ENCODE measurements at regions not wholly inside any gene's neighbourhood (a gene's known extent, or its start where the extent isn't known, plus 50 kb on each side); places are given as distances from the start of the nearest gene placed in this dataset.

- no peak for TF ChIP-seq JUND (IDR thresholded peaks at IDR 0.05; ENCODE audit: low read depth)
- DNase-seq (ENCODE audit: low read depth in 1 of 2, low spot score in 1 of 2): no peak
- in situ Hi-C loops (cut with HindIII; ENCODE audit: low pct_unique_long_range_greater_than_20kb, low sequenced_read_pairs): no loop called here
Observed at GRCh38 chr1:240001177-240001740, 90.4 kb upstream of the FMN2 start.

GRCh38 chr1:240004086-240004749 is 87.5 kb upstream of the FMN2 start:
- DNase-seq (ENCODE audit: low read depth in 1 of 2, low spot score in 1 of 2): peak; percentile 57 to 61
- no peak for TF ChIP-seq JUND (IDR thresholded peaks at IDR 0.05; ENCODE audit: low read depth)
- in situ Hi-C loops (cut with HindIII; ENCODE audit: low pct_unique_long_range_greater_than_20kb, low sequenced_read_pairs): no loop called here

DNA sequence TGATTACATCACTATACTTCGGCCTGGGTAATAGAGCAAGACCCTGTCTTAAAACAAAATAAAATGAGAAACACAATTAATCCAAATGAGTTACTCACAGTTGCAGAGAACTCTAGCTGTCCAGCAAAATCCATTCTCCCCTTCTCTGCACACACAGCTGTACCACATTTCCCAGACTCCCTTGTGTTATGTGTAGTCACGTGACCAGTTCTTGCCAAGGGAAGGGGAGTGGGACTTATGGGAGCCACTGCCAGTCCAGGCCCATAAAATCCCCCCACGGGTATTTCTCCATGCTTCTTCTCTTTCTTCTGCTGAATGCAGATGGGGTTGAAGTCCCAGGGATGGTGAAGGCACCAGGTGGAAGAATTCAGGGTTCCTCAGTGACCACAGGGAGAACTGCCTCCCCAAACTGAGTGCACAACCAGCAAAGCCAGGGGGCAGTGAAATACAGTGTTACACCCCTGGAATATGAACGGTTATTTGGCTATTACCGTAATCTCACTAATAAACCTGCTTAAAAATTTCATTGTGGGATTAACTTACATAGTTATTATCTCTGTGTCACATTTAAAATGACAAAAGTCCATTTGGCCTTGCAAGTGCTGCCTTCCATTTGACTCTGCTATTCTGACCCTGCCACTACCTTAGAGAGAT is 85.6 kb upstream of the FMN2 start:
- no peak for DNase-seq (ENCODE audit: low read depth in 1 of 2, low spot score in 1 of 2)
- in situ Hi-C loops (cut with HindIII; ENCODE audit: low pct_unique_long_range_greater_than_20kb, low sequenced_read_pairs): no loop called here
- no peak for TF ChIP-seq JUND (IDR thresholded peaks at IDR 0.05; ENCODE audit: low read depth)

DNA sequence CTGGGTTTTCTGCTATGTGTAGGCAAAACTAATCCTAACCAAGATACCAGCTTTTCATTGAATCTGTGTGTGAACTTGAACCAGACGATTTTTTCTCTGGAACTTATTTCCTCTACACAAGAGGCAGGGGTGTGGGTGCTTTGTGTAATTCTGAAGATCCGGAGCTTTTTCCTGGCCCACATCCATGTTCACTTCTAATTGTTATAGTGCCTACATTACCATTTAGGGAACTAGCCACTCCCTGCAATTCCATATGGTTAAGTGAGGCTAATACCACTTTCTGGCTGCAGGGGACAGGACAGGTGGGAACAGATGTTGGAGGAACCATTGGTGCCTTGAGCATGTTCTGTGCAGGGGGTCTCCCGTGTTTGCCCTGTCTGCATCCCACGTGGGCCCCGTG is 83.4 kb upstream of the FMN2 start:
- TF ChIP-seq JUND (IDR thresholded peaks at IDR 0.05; ENCODE audit: low read depth): no peak
- in situ Hi-C loops (cut with HindIII; ENCODE audit: low pct_unique_long_range_greater_than_20kb, low sequenced_read_pairs): no loop called here
- DNase-seq (ENCODE audit: low read depth in 1 of 2, low spot score in 1 of 2): no peak

- DNase-seq (ENCODE audit: low read depth in 1 of 2, low spot score in 1 of 2): no peak
- TF ChIP-seq JUND (IDR thresholded peaks at IDR 0.05; ENCODE audit: low read depth): no peak
- in situ Hi-C loops (cut with HindIII; ENCODE audit: low pct_unique_long_range_greater_than_20kb, low sequenced_read_pairs): no loop called here
Observed at GRCh38 chr1:240014051-240014450, 77.6 kb upstream of the FMN2 start.

GRCh38 chr1:240018617-240019016 is 73.1 kb upstream of the FMN2 start:
- in situ Hi-C loops (cut with HindIII; ENCODE audit: low pct_unique_long_range_greater_than_20kb, low sequenced_read_pairs): no loop called here
- TF ChIP-seq JUND (IDR thresholded peaks at IDR 0.05; ENCODE audit: low read depth): no peak
- DNase-seq (ENCODE audit: low read depth in 1 of 2, low spot score in 1 of 2): no peak

GRCh38 chr1:240019524-240019923 is 72.2 kb upstream of the FMN2 start:
- DNase-seq (ENCODE audit: low read depth in 1 of 2, low spot score in 1 of 2): no peak
- TF ChIP-seq JUND (IDR thresholded peaks at IDR 0.05; ENCODE audit: low read depth): no peak

GRCh38 chr1:240020871-240021270 is 70.8 kb upstream of the FMN2 start:
- in situ Hi-C loops (cut with HindIII; ENCODE audit: low pct_unique_long_range_greater_than_20kb, low sequenced_read_pairs): no loop called here
- TF ChIP-seq JUND (IDR thresholded peaks at IDR 0.05; ENCODE audit: low read depth): no peak
- DNase-seq (ENCODE audit: low read depth in 1 of 2, low spot score in 1 of 2): no peak

More at GRCh38 chr1:240019524-240019923, 72.2 kb upstream of the FMN2 start:
- in situ Hi-C loops (cut with HindIII; ENCODE audit: low pct_unique_long_range_greater_than_20kb, low sequenced_read_pairs): no loop called here

DNA sequence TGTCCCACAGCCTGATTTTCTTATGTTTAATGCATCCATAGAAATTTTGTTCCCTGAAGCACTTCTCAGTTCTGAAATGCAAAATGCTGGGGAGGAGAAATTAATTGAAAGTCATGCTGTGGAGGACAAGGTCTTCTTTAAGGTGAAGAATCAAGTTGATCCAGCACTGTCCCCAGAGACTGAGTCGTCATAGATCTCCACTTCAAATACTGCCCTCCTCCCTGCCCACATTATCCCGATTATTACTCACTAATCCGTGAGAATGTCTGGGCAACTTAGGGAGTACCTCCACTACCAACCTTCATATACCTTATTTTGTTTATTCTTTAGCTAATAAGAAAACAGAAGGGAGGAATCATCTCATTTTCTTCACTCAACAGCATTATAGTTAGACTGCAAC is 70.0 kb upstream of the FMN2 start:
- no peak for DNase-seq (ENCODE audit: low read depth in 1 of 2, low spot score in 1 of 2)
- in situ Hi-C loops (cut with HindIII; ENCODE audit: low pct_unique_long_range_greater_than_20kb, low sequenced_read_pairs): no loop called here
- TF ChIP-seq JUND (IDR thresholded peaks at IDR 0.05; ENCODE audit: low read depth): no peak

DNA sequence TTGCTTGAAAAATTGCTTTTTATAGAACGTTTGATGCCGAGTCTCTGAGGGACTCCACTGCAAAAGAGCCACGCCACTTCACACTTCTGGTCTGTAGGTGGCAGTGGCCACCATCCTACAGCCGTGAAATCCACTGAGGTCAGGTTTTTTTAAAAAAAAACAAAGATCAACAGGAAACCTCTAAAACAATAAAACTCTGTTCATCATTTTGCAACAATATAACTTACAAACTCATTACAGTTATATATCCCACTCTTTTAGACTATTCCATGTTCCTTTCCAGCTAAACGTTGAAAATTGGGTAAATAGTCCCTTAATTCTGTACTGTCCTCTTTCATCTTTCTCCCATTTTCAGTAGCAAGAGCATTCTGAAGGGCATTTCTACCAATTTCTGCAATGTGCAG is 64.6 kb upstream of the FMN2 start:
- in situ Hi-C loops (cut with HindIII; ENCODE audit: low pct_unique_long_range_greater_than_20kb, low sequenced_read_pairs): no loop called here
- DNase-seq (ENCODE audit: low read depth in 1 of 2, low spot score in 1 of 2): peak; percentile 43 to 63
- no peak for TF ChIP-seq JUND (IDR thresholded peaks at IDR 0.05; ENCODE audit: low read depth)

DNA sequence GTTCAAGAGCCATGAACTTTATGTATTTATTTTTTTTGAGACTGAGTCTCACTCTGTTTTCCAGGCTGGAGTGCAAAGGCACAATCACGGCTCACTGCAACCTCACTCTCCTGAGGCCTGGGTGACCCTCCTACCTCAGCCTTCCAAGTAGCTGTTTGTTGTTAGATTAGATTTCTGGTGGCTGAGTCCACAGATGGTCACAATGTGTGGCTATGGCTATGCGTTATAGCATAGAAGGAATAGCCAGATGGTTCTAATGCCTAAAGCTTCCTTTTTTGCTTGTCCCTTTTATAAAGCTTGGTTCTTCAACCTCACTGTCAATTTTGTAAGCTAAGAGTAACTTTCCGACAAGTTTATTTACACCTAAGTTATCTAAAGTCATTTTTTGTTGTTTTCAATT is 62.3 kb upstream of the FMN2 start:
- TF ChIP-seq JUND (IDR thresholded peaks at IDR 0.05; ENCODE audit: low read depth): no peak
- in situ Hi-C loops (cut with HindIII; ENCODE audit: low pct_unique_long_range_greater_than_20kb, low sequenced_read_pairs): no loop called here
- no peak for DNase-seq (ENCODE audit: low read depth in 1 of 2, low spot score in 1 of 2)

GRCh38 chr1:240030236-240030635 is 61.4 kb upstream of the FMN2 start:
- in situ Hi-C loops (cut with HindIII; ENCODE audit: low pct_unique_long_range_greater_than_20kb, low sequenced_read_pairs): no loop called here
- no peak for TF ChIP-seq JUND (IDR thresholded peaks at IDR 0.05; ENCODE audit: low read depth)
- DNase-seq (ENCODE audit: low read depth in 1 of 2, low spot score in 1 of 2): peak in 1 of 2 experiments; percentile 36

DNA sequence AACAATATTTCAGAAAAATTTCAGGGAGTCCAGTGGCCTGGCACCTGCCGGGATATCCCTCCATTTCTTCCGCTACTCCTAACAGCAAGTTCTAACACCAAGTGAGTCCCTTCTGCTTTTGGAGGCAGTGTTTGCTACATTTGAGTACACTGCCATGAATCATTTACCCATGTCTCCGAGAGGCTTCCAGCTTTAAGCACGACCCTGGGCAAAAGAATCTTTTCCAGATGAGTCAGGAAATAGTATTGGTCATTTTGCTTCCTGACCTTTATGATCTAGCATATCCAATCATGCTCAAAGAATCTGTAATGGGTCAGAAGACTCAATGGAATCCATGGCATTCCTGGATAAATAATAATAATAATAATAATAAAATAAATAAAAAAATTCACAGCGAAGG is 60.7 kb upstream of the FMN2 start:
- TF ChIP-seq JUND (IDR thresholded peaks at IDR 0.05; ENCODE audit: low read depth): no peak
- DNase-seq (ENCODE audit: low read depth in 1 of 2, low spot score in 1 of 2): no peak
- in situ Hi-C loops (cut with HindIII; ENCODE audit: low pct_unique_long_range_greater_than_20kb, low sequenced_read_pairs): no loop called here

Measured in T47D (cell line).